ENCODE measurements at regions not wholly inside any gene's neighbourhood (a gene's known extent, or its start where the extent isn't known, plus 50 kb on each side); places are given as distances from the start of the nearest gene placed in this dataset.

DNA sequence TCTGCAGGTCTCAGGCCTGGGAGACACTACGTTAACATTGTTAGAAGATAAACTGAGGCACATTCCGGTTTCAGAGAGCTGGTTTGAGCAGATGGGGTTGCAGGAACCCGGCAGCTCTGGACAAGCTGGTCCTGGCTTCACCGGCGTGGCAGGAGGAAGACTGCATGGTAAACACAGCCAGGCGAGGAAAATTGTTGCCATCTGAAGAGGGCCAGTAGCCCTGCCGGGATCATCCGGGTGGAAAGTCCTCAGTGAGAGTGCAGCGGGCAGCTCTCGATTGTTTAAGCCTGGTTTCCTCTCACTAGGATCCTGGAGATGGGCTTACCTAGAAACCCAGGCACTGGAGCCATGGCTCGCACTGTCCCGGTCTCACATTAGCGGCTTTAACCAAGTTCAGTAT lies 226.9 kb downstream of the IRX2 start:
- no peaks in the 10 kb centered on the region for H3K79me2 ChIP-seq (replicated peaks; ENCODE audit: insufficient read depth, low read length)
- H3K36me3 ChIP-seq (ENCODE audit: insufficient read depth, low read length) = no peaks in the 10 kb centered on the region
- no peaks in the 10 kb centered on the region for H3K27me3 ChIP-seq (ENCODE audit: insufficient read depth, low read depth, low read length)
- H2AFZ ChIP-seq (ENCODE audit: low read depth, low read length) = no peak overlapping the region
- no peak overlapping the region for H3K4me2 ChIP-seq (ENCODE audit: low read length)
- no peaks in the 10 kb centered on the region for H3K9me2 ChIP-seq (ENCODE audit: insufficient read depth, low read length)
- TF ChIP-seq SMC3 (conservative IDR thresholded peaks at IDR 0.05; ENCODE audit: poor library complexity) (no peak), EZH2 (IDR thresholded peaks at IDR 0.05; ENCODE audit: borderline replicate concordance, insufficient read depth, low read length, poor library complexity, severe bottlenecking) (no peak), POLR2AphosphoS5 (IDR thresholded peaks at IDR 0.05) (no peak), TAF1 (IDR thresholded peaks at IDR 0.05; ENCODE audit: low read depth) (no peak)
- TF ChIP-seq, protein P1, sequence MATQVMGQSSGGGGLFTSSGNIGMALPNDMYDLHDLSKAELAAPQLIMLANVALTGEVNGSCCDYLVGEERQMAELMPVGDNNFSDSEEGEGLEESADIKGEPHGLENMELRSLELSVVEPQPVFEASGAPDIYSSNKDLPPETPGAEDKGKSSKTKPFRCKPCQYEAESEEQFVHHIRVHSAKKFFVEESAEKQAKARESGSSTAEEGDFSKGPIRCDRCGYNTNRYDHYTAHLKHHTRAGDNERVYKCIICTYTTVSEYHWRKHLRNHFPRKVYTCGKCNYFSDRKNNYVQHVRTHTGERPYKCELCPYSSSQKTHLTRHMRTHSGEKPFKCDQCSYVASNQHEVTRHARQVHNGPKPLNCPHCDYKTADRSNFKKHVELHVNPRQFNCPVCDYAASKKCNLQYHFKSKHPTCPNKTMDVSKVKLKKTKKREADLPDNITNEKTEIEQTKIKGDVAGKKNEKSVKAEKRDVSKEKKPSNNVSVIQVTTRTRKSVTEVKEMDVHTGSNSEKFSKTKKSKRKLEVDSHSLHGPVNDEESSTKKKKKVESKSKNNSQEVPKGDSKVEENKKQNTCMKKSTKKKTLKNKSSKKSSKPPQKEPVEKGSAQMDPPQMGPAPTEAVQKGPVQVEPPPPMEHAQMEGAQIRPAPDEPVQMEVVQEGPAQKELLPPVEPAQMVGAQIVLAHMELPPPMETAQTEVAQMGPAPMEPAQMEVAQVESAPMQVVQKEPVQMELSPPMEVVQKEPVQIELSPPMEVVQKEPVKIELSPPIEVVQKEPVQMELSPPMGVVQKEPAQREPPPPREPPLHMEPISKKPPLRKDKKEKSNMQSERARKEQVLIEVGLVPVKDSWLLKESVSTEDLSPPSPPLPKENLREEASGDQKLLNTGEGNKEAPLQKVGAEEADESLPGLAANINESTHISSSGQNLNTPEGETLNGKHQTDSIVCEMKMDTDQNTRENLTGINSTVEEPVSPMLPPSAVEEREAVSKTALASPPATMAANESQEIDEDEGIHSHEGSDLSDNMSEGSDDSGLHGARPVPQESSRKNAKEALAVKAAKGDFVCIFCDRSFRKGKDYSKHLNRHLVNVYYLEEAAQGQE (IDR thresholded peaks at IDR 0.05; ENCODE audit: borderline replicate concordance) = no peak
- H3K9me3 ChIP-seq (ENCODE audit: low read length) = no peaks in the 10 kb centered on the region
- H3K27ac ChIP-seq (ENCODE audit: low read length) = no peak overlapping the region
- no peak overlapping the region for H3K9ac ChIP-seq (ENCODE audit: low read length)
- no peaks in the 10 kb centered on the region for H3F3A ChIP-seq (ENCODE audit: insufficient read depth, low read length, poor library complexity, severe bottlenecking)
- H3K4me3 ChIP-seq (ENCODE audit: low read length) = no peak overlapping the region
- H4K20me1 ChIP-seq (ENCODE audit: insufficient read depth) = no peaks in the 10 kb centered on the region

DNA sequence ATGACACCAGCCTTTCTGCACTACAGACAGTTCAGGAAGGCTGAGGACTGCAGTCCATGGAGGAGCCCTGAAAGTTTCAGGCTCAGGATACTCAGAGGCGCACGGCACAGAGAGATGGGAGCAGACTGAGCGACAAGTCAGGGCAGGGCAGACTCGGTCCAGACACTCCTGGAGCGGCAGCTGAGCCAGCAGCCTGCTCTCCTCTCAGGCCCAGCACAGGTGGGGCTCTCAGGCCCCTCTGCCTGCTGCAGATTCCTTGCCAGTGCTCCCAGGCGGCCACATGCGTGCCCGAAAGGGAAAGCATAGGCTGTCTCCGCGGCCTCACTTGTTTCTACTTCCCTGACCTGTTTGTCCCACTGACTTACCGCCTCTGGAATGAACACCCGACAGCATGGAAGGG lies 228.3 kb downstream of the IRX2 start:
- Histone ChIP-seq H3K27me3 (ENCODE audit: insufficient read depth, low read depth, low read length) (no peaks in the 10 kb centered on the region), H4K20me1 (ENCODE audit: insufficient read depth) (no peaks in the 10 kb centered on the region), H3K9me2 (ENCODE audit: insufficient read depth, low read length) (no peaks in the 10 kb centered on the region), H3F3A (ENCODE audit: insufficient read depth, low read length, poor library complexity, severe bottlenecking) (no peaks in the 10 kb centered on the region), H3K9ac (ENCODE audit: low read length) (no peak overlapping the region), H3K9me3 (ENCODE audit: low read length) (no peaks in the 10 kb centered on the region), H3K36me3 (ENCODE audit: insufficient read depth, low read length) (no peaks in the 10 kb centered on the region), H3K4me3 (ENCODE audit: low read length) (no peak overlapping the region), H3K27ac (ENCODE audit: low read length) (no peak overlapping the region), H2AFZ (ENCODE audit: low read depth, low read length) (no peak overlapping the region), H3K4me2 (ENCODE audit: low read length) (no peak overlapping the region), H3K79me2 (replicated peaks; ENCODE audit: insufficient read depth, low read length) (no peaks in the 10 kb centered on the region)
- TF ChIP-seq MXI1 (conservative IDR thresholded peaks at IDR 0.05; ENCODE audit: poor library complexity, severe bottlenecking) = no peak
- TF ChIP-seq EZH2 (IDR thresholded peaks at IDR 0.05; ENCODE audit: borderline replicate concordance, insufficient read depth, low read length, poor library complexity, severe bottlenecking) = no peak
- no peak for TF ChIP-seq TAF1 (IDR thresholded peaks at IDR 0.05; ENCODE audit: low read depth)
- TF ChIP-seq POLR2AphosphoS5 (IDR thresholded peaks at IDR 0.05) = no peak
- TF ChIP-seq, protein P1 (IDR thresholded peaks at IDR 0.05; ENCODE audit: borderline replicate concordance) = no peak
- no peak for TF ChIP-seq EP300 (conservative IDR thresholded peaks at IDR 0.05; ENCODE audit: poor library complexity, severe bottlenecking)
- TF ChIP-seq, protein P2, sequence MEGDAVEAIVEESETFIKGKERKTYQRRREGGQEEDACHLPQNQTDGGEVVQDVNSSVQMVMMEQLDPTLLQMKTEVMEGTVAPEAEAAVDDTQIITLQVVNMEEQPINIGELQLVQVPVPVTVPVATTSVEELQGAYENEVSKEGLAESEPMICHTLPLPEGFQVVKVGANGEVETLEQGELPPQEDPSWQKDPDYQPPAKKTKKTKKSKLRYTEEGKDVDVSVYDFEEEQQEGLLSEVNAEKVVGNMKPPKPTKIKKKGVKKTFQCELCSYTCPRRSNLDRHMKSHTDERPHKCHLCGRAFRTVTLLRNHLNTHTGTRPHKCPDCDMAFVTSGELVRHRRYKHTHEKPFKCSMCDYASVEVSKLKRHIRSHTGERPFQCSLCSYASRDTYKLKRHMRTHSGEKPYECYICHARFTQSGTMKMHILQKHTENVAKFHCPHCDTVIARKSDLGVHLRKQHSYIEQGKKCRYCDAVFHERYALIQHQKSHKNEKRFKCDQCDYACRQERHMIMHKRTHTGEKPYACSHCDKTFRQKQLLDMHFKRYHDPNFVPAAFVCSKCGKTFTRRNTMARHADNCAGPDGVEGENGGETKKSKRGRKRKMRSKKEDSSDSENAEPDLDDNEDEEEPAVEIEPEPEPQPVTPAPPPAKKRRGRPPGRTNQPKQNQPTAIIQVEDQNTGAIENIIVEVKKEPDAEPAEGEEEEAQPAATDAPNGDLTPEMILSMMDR (IDR thresholded peaks at IDR 0.05; ENCODE audit: poor library complexity, severe bottlenecking) = no peak
- TF ChIP-seq RAD21 (conservative IDR thresholded peaks at IDR 0.05) = no peak
- TF ChIP-seq SMC3 (conservative IDR thresholded peaks at IDR 0.05; ENCODE audit: poor library complexity) = no peak

Measured in neural cell (in vitro differentiated cells).